ENCODE measurements at regions not wholly inside any gene's neighbourhood (a gene's known extent, or its start where the extent isn't known, plus 50 kb on each side); places are given as distances from the start of the nearest gene placed in this dataset.

GRCh38 chr11:19525276-19525675 lies 187.4 kb upstream of the NAV2 start:
- no peak for TF ChIP-seq POLR2AphosphoS5 (IDR thresholded peaks at IDR 0.05)
- TF ChIP-seq EP300 (IDR thresholded peaks at IDR 0.05; ENCODE audit: low read depth), result no peak
- TF ChIP-seq POLR2A (IDR thresholded peaks at IDR 0.05), result no peak
- in situ Hi-C loops (cut with MboI; ENCODE audit: low pct_ligation_motif_present in 1 of 4, low pct_unique_long_range_greater_than_20kb in 1 of 4, low sequenced_read_pairs in 3 of 4), result loop anchor here in 2 of 4 donors (25.0 kb wide), 2 partner anchors 213 to 463 kb away; partner anchors contain the start of gene MRGPRX2 (in 2 of the 2)
- Histone ChIP-seq H3K9me3 (no peaks in the 10 kb centered on the region), H3K4me1 (peaks cover 0 to 4% (median 0%) of the 10 kb centered on the region in 4 donors), H3K27ac (no peak overlapping the region), H3K27me3 (no peaks in the 10 kb centered on the region), H3K36me3 (no peaks in the 10 kb centered on the region), H3K4me3 (no peak overlapping the region)
- intact Hi-C loops (cut with DNase I; ENCODE audit: low total_unique reads), result no loop called here
- DNase-seq, result no peak
- 89 to 100% methylated on average over 3 to 7 of the region's 7 CpGs for WGBS, 2 donors (ENCODE audit: low coverage in 1 of 2)

DNA sequence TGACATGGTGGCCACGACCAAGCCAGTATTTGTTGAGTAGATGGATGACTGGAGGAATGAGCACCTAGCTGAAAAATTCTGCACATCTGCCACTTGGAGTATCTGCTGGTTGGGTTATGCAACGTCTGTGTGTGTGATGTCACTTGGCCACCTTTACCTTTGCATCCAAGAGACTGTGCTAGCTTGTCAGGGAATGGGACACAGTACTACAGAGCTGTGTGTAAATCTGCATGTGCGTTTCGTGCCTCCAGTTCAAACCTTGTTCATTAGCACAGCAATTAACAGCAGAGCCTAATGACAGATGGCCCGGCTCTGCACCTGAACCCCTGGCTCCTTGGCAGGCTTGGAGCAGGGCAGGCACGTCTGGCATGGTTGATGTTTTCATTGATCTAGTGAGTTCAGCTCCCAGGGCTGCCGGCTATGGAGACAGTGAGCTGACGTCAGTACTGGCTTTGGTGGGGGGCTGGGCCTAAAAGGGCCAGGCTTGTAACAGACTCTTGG lies 188.4 kb upstream of the NAV2 start:
- WGBS, 2 donors (ENCODE audit: low coverage in 1 of 2), result 45 to 48% methylated on average over 2 to 8 of the region's 8 CpGs
- Histone ChIP-seq H3K36me3 (no peaks in the 10 kb centered on the region), H3K9me3 (no peaks in the 10 kb centered on the region), H3K27ac (no peak overlapping the region), H3K4me1 (no peaks in the 10 kb centered on the region), H3K4me3 (no peak overlapping the region), H3K27me3 (no peaks in the 10 kb centered on the region)
- no peak for TF ChIP-seq POLR2AphosphoS5 (IDR thresholded peaks at IDR 0.05)
- TF ChIP-seq POLR2A (IDR thresholded peaks at IDR 0.05), result no peak
- no peak for TF ChIP-seq EP300 (IDR thresholded peaks at IDR 0.05; ENCODE audit: low read depth)
- TF ChIP-seq CTCF (IDR thresholded peaks at IDR 0.05), result no peak
- no peak for DNase-seq
- in situ Hi-C loops (cut with MboI; ENCODE audit: low pct_ligation_motif_present in 1 of 4, low pct_unique_long_range_greater_than_20kb in 1 of 4, low sequenced_read_pairs in 3 of 4) (no loop called here), intact Hi-C loops (cut with DNase I; ENCODE audit: low total_unique reads) (no loop called here)

GRCh38 chr11:19520681-19521080 lies 192.0 kb upstream of the NAV2 start:
- Histone ChIP-seq H3K27me3 (peaks cover 1% of the 10 kb centered on the region), H3K36me3 (no peaks in the 10 kb centered on the region), H3K4me1 (no peaks in the 10 kb centered on the region), H3K4me3 (no peak overlapping the region), H3K9me3 (no peaks in the 10 kb centered on the region), H3K27ac (no peak overlapping the region)
- DNase-seq, result no peak
- TF ChIP-seq CTCF (IDR thresholded peaks at IDR 0.05), result no peak
- no peak for TF ChIP-seq EP300 (IDR thresholded peaks at IDR 0.05; ENCODE audit: low read depth)
- no peak for TF ChIP-seq POLR2A (IDR thresholded peaks at IDR 0.05)
- TF ChIP-seq POLR2AphosphoS5 (IDR thresholded peaks at IDR 0.05), result no peak
- intact Hi-C loops (cut with DNase I; ENCODE audit: low total_unique reads) (no loop called here), in situ Hi-C loops (cut with MboI; ENCODE audit: low pct_ligation_motif_present in 1 of 4, low pct_unique_long_range_greater_than_20kb in 1 of 4, low sequenced_read_pairs in 3 of 4) (no loop called here)
- WGBS, 2 donors (ENCODE audit: low coverage in 1 of 2), result 82% methylated on average over 5 of the region's 5 CpGs; no CpG with 5 or more reads in 1 of the 2 donors

DNA sequence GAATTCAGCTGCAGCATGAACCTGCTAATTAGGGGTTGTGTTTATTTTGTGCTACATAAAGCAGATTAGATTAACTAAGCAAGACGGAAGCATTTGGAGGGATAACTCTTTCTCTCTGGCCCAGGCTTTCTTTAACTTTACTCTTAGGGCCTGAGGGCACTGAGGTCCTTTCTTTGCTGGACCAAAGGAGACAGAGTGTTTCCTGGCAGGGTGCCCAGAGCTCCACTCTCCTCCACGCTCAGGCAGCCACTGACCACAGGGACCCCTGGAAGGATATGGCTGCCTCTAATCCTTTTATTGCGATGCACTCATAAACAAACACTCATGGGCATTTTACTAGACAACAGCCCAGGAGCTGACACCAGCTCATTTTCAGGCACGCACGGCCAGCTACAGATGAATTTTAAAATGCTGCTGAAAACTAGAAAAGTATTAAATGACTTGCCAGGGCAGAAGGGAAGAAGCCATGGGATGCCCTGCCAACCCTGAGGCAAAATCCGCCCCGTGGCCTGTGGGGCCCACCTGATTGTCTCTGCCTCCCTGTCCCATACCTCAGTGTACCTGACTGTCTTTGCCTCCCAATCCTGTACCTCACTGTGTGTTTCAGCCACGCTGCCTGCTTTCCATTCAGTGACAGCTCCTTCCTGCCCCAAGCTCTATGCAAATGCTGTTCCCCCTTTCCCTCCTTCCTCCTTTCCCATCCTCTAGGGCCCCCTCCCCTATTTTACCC lies 192.6 kb upstream of the NAV2 start:
- no peaks in the 10 kb centered on the region for H3K9me3 ChIP-seq
- H3K27me3 ChIP-seq, result peaks cover 4% of the 10 kb centered on the region
- H3K4me3 ChIP-seq, result no peak overlapping the region
- WGBS, 2 donors (ENCODE audit: low coverage in 1 of 2), result 54 to 80% methylated on average over 1 to 8 of the region's 8 CpGs
- no peak for DNase-seq
- H3K27ac ChIP-seq, result no peak overlapping the region
- TF ChIP-seq POLR2A (IDR thresholded peaks at IDR 0.05) (no peak), POLR2AphosphoS5 (IDR thresholded peaks at IDR 0.05) (no peak), EP300 (IDR thresholded peaks at IDR 0.05; ENCODE audit: low read depth) (no peak), CTCF (IDR thresholded peaks at IDR 0.05) (no peak)
- H3K4me1 ChIP-seq, result no peaks in the 10 kb centered on the region
- intact Hi-C loops (cut with DNase I; ENCODE audit: low total_unique reads), result loop anchor here (5.0 kb wide), 1 partner anchor 658 kb away; no protein-coding TSS in a partner anchor
- in situ Hi-C loops (cut with MboI; ENCODE audit: low pct_ligation_motif_present in 1 of 4, low pct_unique_long_range_greater_than_20kb in 1 of 4, low sequenced_read_pairs in 3 of 4), result no loop called here
- no peaks in the 10 kb centered on the region for H3K36me3 ChIP-seq

Measured in transverse colon (tissue), 4 donors.